OCI-LY7 (cell line): ENCODE measurements at regions not wholly inside any gene's neighbourhood (a gene's known extent, or its start where the extent isn't known, plus 50 kb on each side); places are given as distances from the start of the nearest gene placed in this dataset.

ENCODE experiments used
- BruUV-seq: library from RNA; stranded (reverse); fragments of 400-500 nt; replicated peaks from 2 replicates; lab custom pipeline; 2021; lab: Mats Ljungman, UMichigan
- CTCF ChIA-PET: fragments of 300-600 bp; sonication (Branson Sonifier 250); formaldehyde crosslinking; loops from one replicate; lab custom pipeline; 2022; ENCODE audit warnings: antibody characterized with exemption; ENCODE audit not compliant: unreplicated experiment; lab: Charles Lee
- POLR2A ChIA-PET: fragments of 300-600 bp; sonication (Branson Sonifier 250); formaldehyde crosslinking; loops from one replicate; lab custom pipeline; 2022; ENCODE audit warnings: antibody characterized with exemption; lab: Charles Lee
- DNase-seq: peaks from one replicate; pipeline ENCODE4 v3.0.0-alpha.2; 2015; ENCODE audit warnings: low spot score
- H2AFZ ChIP-seq: fragments of 200-600 bp; sonication (generic), shearing (Covaris generic); 2 replicates; pipeline ENCODE4 v1.6.1; 2014; ENCODE audit warnings: mild to moderate bottlenecking, antibody characterized with exemption, low read length, moderate library complexity
- H3K27ac ChIP-seq: fragments of 200-600 bp; sonication (generic); 2 replicates; pipeline ENCODE4 v1.5.1; 2014; ENCODE audit warnings: mixed run types, low read depth, mild to moderate bottlenecking, moderate library complexity, low read length, inconsistent platforms; ENCODE audit not compliant: poor library complexity, severe bottlenecking
- H3K36me3 ChIP-seq: fragments of 200-600 bp; sonication (generic); 2 replicates; pipeline ENCODE4 v1.6.1; 2014; ENCODE audit warnings: mild to moderate bottlenecking, antibody characterized with exemption, low read length, moderate library complexity, mixed read lengths; ENCODE audit not compliant: insufficient read depth
- H3K4me1 ChIP-seq: fragments of 200-600 bp; sonication (generic); 2 replicates; pipeline ENCODE4 v1.5.1; 2014; ENCODE audit warnings: mild to moderate bottlenecking, low read length; ENCODE audit not compliant: insufficient read depth, poor library complexity, severe bottlenecking
- H3K4me2 ChIP-seq: fragments of 200-600 bp; sonication (generic); 2 replicates; pipeline ENCODE4 v1.6.1; 2014; ENCODE audit warnings: mild to moderate bottlenecking, low read length
- H3K4me3 ChIP-seq: fragments of 200-600 bp; sonication (generic); 2 replicates; pipeline ENCODE4 v1.5.1; 2014; ENCODE audit warnings: mild to moderate bottlenecking, low read depth, low read length; ENCODE audit not compliant: poor library complexity, severe bottlenecking
- H3K79me2 ChIP-seq: fragments of 200-600 bp; sonication (generic); 2 replicates; pipeline ENCODE4 v1.6.1; 2016; ENCODE audit warnings: low read depth, mild to moderate bottlenecking, low read length, moderate library complexity, mixed read lengths; ENCODE audit not compliant: insufficient read depth
- H3K9me2 ChIP-seq: fragments of 200-600 bp; sonication (generic); 2 replicates; pipeline ENCODE4 v1.6.1; 2016; ENCODE audit warnings: mild to moderate bottlenecking, low read length, mixed read lengths; ENCODE audit not compliant: insufficient read depth
- H3K9me3 ChIP-seq: fragments of 200-600 bp; sonication (generic); 2 replicates; pipeline ENCODE4 v1.6.1; 2014; ENCODE audit warnings: mild to moderate bottlenecking, mixed run types, low read length, mixed read lengths
- H4K20me1 ChIP-seq: fragments of 200-600 bp; sonication (generic); 2 replicates; pipeline ENCODE4 v1.6.1; 2014; ENCODE audit warnings: mild to moderate bottlenecking, antibody characterized with exemption, low read length, moderate library complexity, mixed read lengths; ENCODE audit not compliant: insufficient read depth
- CTCF ChIP-seq: fragments of 200-600 bp; sonication (generic); conservative IDR thresholded peaks from 2 replicates; pipeline ENCODE4 v1.5.1; 2014; ENCODE audit warnings: mild to moderate bottlenecking, antibody characterized with exemption, low read length, moderate library complexity, mixed read lengths
- EZH2phosphoT487 ChIP-seq: fragments of 200-600 bp; sonication (generic); IDR thresholded peaks from 2 replicates; pipeline ENCODE4 v1.6.1; 2018; ENCODE audit warnings: low read depth, borderline replicate concordance, mild to moderate bottlenecking, mixed run types, antibody characterized with exemption, low read length, moderate library complexity, mixed read lengths
- intact Hi-C: fragments of 100-400 bp; cut with micrococcal nuclease; formaldehyde crosslinking; loops from one replicate; pipeline ENCODE4 v1.10.0; 2022; ENCODE audit not compliant: unreplicated experiment

GRCh38 chr4:167623241-167623572 is 388.9 kb upstream of the SPOCK3 start:
- H3K9me2 ChIP-seq, result no peaks in the 10 kb centered on the region
- ChIA-PET POLR2A (no interaction called here), CTCF (no interaction called here)
- no peaks in the 10 kb centered on the region for H3K4me1 ChIP-seq
- no peak overlapping the region for H2AFZ ChIP-seq
- H3K36me3 ChIP-seq, result no peaks in the 10 kb centered on the region
- H4K20me1 ChIP-seq, result no peaks in the 10 kb centered on the region
- no peak for DNase-seq
- H3K9me3 ChIP-seq, result no peaks in the 10 kb centered on the region
- no peak overlapping the region for H3K27ac ChIP-seq
- no peak overlapping the region for H3K4me2 ChIP-seq
- no peak overlapping the region for H3K4me3 ChIP-seq
- no peaks in the 10 kb centered on the region for H3K79me2 ChIP-seq
- no TSS peak for BruUV-seq
- TF ChIP-seq EZH2phosphoT487 (no peak), CTCF (no peak)
- intact Hi-C loops, result loop anchor here (5.0 to 10.0 kb wide), 2 partner anchors 598 to 1456 kb away; no protein-coding TSS in a partner anchor

DNA sequence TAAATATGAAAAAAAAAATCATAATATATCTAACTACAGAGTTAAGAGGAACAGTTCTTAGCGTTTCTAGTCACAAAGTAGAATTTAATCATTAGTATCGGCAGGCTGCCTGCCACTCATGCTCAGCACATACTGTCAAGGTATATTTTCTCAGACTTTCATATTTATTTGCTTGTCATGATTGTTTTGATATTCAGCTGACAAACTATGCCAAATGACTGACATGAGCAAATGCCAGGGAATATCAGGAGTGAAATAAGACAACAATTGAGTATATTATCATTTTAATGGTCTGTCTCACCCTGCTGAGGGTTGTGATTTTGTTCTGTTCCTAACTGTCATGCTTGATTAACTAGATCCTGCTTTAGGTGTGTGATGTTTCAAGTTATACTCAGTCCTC is 395.0 kb upstream of the SPOCK3 start:
- Histone ChIP-seq H3K36me3 (no peaks in the 10 kb centered on the region), H3K9me3 (no peaks in the 10 kb centered on the region), H4K20me1 (no peaks in the 10 kb centered on the region), H3K9me2 (no peaks in the 10 kb centered on the region), H2AFZ (no peak overlapping the region), H3K79me2 (no peaks in the 10 kb centered on the region), H3K4me1 (no peaks in the 10 kb centered on the region), H3K4me3 (no peak overlapping the region), H3K4me2 (no peak overlapping the region), H3K27ac (no peak overlapping the region)
- POLR2A ChIA-PET, result no interaction called here
- CTCF ChIA-PET, result no interaction called here
- intact Hi-C loops, result loop anchor here (10.0 kb wide), 1 partner anchor 604 kb away; no protein-coding TSS in a partner anchor
- BruUV-seq, result no TSS peak
- no peak for DNase-seq
- TF ChIP-seq CTCF, result no peak

- no peak overlapping the region for H3K27ac ChIP-seq
- no peaks in the 10 kb centered on the region for H3K9me2 ChIP-seq
- H4K20me1 ChIP-seq, result no peaks in the 10 kb centered on the region
- H3K79me2 ChIP-seq, result no peaks in the 10 kb centered on the region
- TF ChIP-seq CTCF (no peak), EZH2phosphoT487 (no peak)
- DNase-seq, result no peak
- no peaks in the 10 kb centered on the region for H3K9me3 ChIP-seq
- H3K4me1 ChIP-seq, result no peaks in the 10 kb centered on the region
- H2AFZ ChIP-seq, result no peak overlapping the region
- ChIA-PET POLR2A (no interaction called here), CTCF (no interaction called here)
- H3K36me3 ChIP-seq, result no peaks in the 10 kb centered on the region
- H3K4me3 ChIP-seq, result no peak overlapping the region
- no TSS peak for BruUV-seq
- intact Hi-C loops, result no loop called here
- no peak overlapping the region for H3K4me2 ChIP-seq
Measured at GRCh38 chr4:167642250-167642649, 408.0 kb upstream of the SPOCK3 start.
